A549 (cell line): ENCODE measurements at regions not wholly inside any gene's neighbourhood (a gene's known extent, or its start where the extent isn't known, plus 50 kb on each side); places are given as distances from the start of the nearest gene placed in this dataset.

Experiments used
- CTCF ChIP-seq: fragments of >200 bp; sonication (Bioruptor Twin); formaldehyde crosslinking; IDR thresholded peaks from 3 replicates; pipeline ENCODE4 v1.5.1; 2016
- EP300 ChIP-seq, 2 experiments: fragments of >200 bp; sonication (Bioruptor Twin); formaldehyde crosslinking; IDR thresholded peaks; 2 replicates in 1 of 2; 3 replicates in 1 of 2; pipeline ENCODE4 v1.6.1; 2016 to 2017
- HDAC2 ChIP-seq: fragments of 200-600 bp; sonication (generic); IDR thresholded peaks from 2 replicates; pipeline ENCODE4 v1.6.1; 2016
- JUN ChIP-seq, 2 experiments: fragments of >200 bp; sonication (Bioruptor Twin); formaldehyde crosslinking; IDR thresholded peaks; 2 replicates in 1 of 2; 3 replicates in 1 of 2; pipeline ENCODE4 v1.6.1; 2016 to 2017
- MAX ChIP-seq: IDR thresholded peaks from 2 replicates; pipeline ENCODE4 v1.6.1; 2012
- NR3C1 ChIP-seq: fragments of >200 bp; sonication (Bioruptor Twin); formaldehyde crosslinking; IDR thresholded peaks from 3 replicates; pipeline ENCODE4 v1.6.1; 2017

- TF ChIP-seq CTCF, result no peak
- TF ChIP-seq HDAC2, result no peak
- no peak for TF ChIP-seq NR3C1
- no peak for TF ChIP-seq MAX
- no peak for TF ChIP-seq JUN (IDR thresholded peaks at IDR 0.05)
- TF ChIP-seq EP300 (IDR thresholded peaks at IDR 0.05), result no peak
Observed at GRCh38 chr3:109984976-109985375, 647.6 kb upstream of the DPPA4 start.
